HCT116 (cell line): ENCODE measurements at regions not wholly inside any gene's neighbourhood (a gene's known extent, or its start where the extent isn't known, plus 50 kb on each side); places are given as distances from the start of the nearest gene placed in this dataset.

Source experiments
- ATAC-seq: fragments of 200-7000 bp; cut with Tn5 transposase; 2 replicates; pipeline ENCODE4 v1.9.1; 2020; ENCODE audit warnings: mild to moderate bottlenecking, moderate library complexity
- BruUV-seq: library from RNA; stranded (reverse); fragments of 400-500 nt; replicated peaks from 2 replicates; lab custom pipeline; 2021; lab: Mats Ljungman, UMichigan
- CTCF ChIA-PET: fragments of 300-600 bp; sonication (Branson Sonifier 250); formaldehyde crosslinking; loops from one replicate; lab custom pipeline; 2021; ENCODE audit warnings: antibody characterized with exemption; lab: Charles Lee
- POLR2A ChIA-PET: fragments of 300-600, 350-600 bp; sonication (Branson Sonifier 250); formaldehyde crosslinking; loops from one replicate; lab custom pipeline; 2021; ENCODE audit warnings: antibody characterized with exemption; lab: Charles Lee
- RAD21 ChIA-PET, 2 experiments: fragments of 300-600 bp; sonication (Branson Sonifier 250); formaldehyde crosslinking; loops; one replicate each; lab custom pipeline; 2023; ENCODE audit warnings: low total read pairs in 2 of 2; ENCODE audit not compliant: uncharacterized antibody in 2 of 2, unreplicated experiment in 2 of 2, low non-redundant PET in 1 of 2; lab: Charles Lee
- DNase-seq: peaks from one replicate; pipeline ENCODE4 v3.0.0-alpha.2; 2010; ENCODE audit warnings: low read depth, low spot score
- H2AFZ ChIP-seq: fragments of 200-600 bp; shearing (Covaris generic), sonication (generic); 2 replicates; pipeline ENCODE4 v1.6.1; 2017; ENCODE audit warnings: low read depth, mixed run types, mixed read lengths, antibody characterized with exemption, low read length; ENCODE audit not compliant: poor library complexity, severe bottlenecking
- H3K27ac ChIP-seq: 2 replicates; pipeline ENCODE4 v1.5.1; 2012; ENCODE audit warnings: low read depth, low read length
- H3K27me3 ChIP-seq: fragments of 200-600 bp; sonication (generic); 2 replicates; pipeline ENCODE4 v1.6.1; 2016; ENCODE audit warnings: mixed run types, low read length, mixed read lengths; ENCODE audit not compliant: insufficient read depth
- H3K36me3 ChIP-seq, 2 experiments: fragments of 200-500 bp in 1 of 2; fragments of 200-600 bp in 1 of 2; sonication (Bioruptor generic) in 1 of 2; sonication (generic) in 1 of 2; 2 replicates each; pipeline versions ENCODE4 v1.5.1 to v1.6.1; 2014 to 2016; ENCODE audit warnings: low read length in 2 of 2, inconsistent platforms in 1 of 2, mixed read lengths in 1 of 2, mixed run types in 1 of 2; ENCODE audit not compliant: insufficient read depth in 2 of 2, control insufficient read depth in 1 of 2
- H3K4me1 ChIP-seq, 2 experiments: fragments of 200-600 bp in 1 of 2; sonication (generic) in 1 of 2; 2 replicates each; pipeline versions ENCODE4 v1.5.1 to v1.6.1; 2012 to 2017; ENCODE audit warnings: low read length in 2 of 2, inconsistent platforms in 1 of 2, mild to moderate bottlenecking in 1 of 2, mixed read lengths in 1 of 2, mixed run types in 1 of 2, moderate library complexity in 1 of 2; ENCODE audit not compliant: insufficient read depth in 2 of 2, control insufficient read depth in 1 of 2
- H3K4me2 ChIP-seq: fragments of 200-600 bp; sonication (generic); 2 replicates; pipeline ENCODE4 v1.6.1; 2017; ENCODE audit warnings: mixed run types, low read length, mixed read lengths
- H3K4me3 ChIP-seq, 2 experiments: fragments of 200-600 bp in 1 of 2; sonication (generic) in 1 of 2; replicated peaks in 1 of 2; 2 replicates each; pipeline ENCODE4 v1.5.1; 2011 to 2016; ENCODE audit warnings: low read length in 2 of 2, control low read depth in 1 of 2, low read depth in 1 of 2, mild to moderate bottlenecking in 1 of 2, mixed read lengths in 1 of 2, mixed run types in 1 of 2
- H3K79me2 ChIP-seq: fragments of 200-600 bp; sonication (generic); 2 replicates; pipeline ENCODE4 v1.6.1; 2017; ENCODE audit warnings: mild to moderate bottlenecking, mixed run types, low read length, moderate library complexity, mixed read lengths; ENCODE audit not compliant: insufficient read depth
- H3K9ac ChIP-seq: fragments of 200-600 bp; sonication (generic); 2 replicates; pipeline ENCODE4 v1.6.1; 2016; ENCODE audit warnings: low read length, mixed read lengths
- H3K9me2 ChIP-seq: fragments of 200-600 bp; sonication (generic), shearing (Covaris generic); 2 replicates; pipeline ENCODE4 v1.6.1; 2017; ENCODE audit warnings: mixed run types, mild to moderate bottlenecking, moderate library complexity; ENCODE audit not compliant: insufficient read depth
- H3K9me3 ChIP-seq, 2 experiments: fragments of 200-500 bp in 1 of 2; fragments of 200-600 bp in 1 of 2; sonication (Bioruptor generic) in 1 of 2; sonication (generic) in 1 of 2; 2 replicates each; pipeline ENCODE4 v1.6.1; 2014 to 2017; ENCODE audit warnings: low read length in 2 of 2, mixed read lengths in 2 of 2, inconsistent platforms in 1 of 2, low read depth in 1 of 2, mild to moderate bottlenecking in 1 of 2, mixed run types in 1 of 2, moderate library complexity in 1 of 2; ENCODE audit not compliant: control insufficient read depth in 1 of 2, insufficient read depth in 1 of 2
- H4K20me1 ChIP-seq: fragments of 200-600 bp; sonication (generic), shearing (Covaris generic); 2 replicates; pipeline ENCODE4 v1.6.1; 2017; ENCODE audit warnings: mixed run types, mild to moderate bottlenecking, moderate library complexity; ENCODE audit not compliant: insufficient read depth
- CTCF ChIP-seq, 3 experiments: fragments of 200-600 bp in 1 of 3; sonication (generic) in 1 of 3; IDR thresholded peaks in 2 of 3; conservative IDR thresholded peaks in 1 of 3; 2 replicates each; pipeline ENCODE4 v1.5.1; 2012 to 2017; ENCODE audit warnings: low read depth in 2 of 3, low read length in 2 of 3, antibody characterized with exemption in 1 of 3, borderline replicate concordance in 1 of 3, control low read depth in 1 of 3, mild to moderate bottlenecking in 1 of 3, mixed read lengths in 1 of 3, mixed run types in 1 of 3, moderate library complexity in 1 of 3; ENCODE audit not compliant: insufficient read depth in 1 of 3
- ELF1 ChIP-seq: IDR thresholded peaks from 2 replicates; pipeline ENCODE4 v1.6.1; 2012; ENCODE audit warnings: low read depth, borderline replicate concordance
- EZH2 ChIP-seq: fragments of 200-600 bp; sonication (generic); IDR thresholded peaks from 2 replicates; pipeline ENCODE4 v1.6.1; 2017; ENCODE audit warnings: antibody characterized with exemption, mixed run types
- EZH2phosphoT487 ChIP-seq: fragments of 200-600 bp; IDR thresholded peaks from 2 replicates; pipeline ENCODE4 v1.6.1; 2018; ENCODE audit warnings: antibody characterized with exemption, borderline replicate concordance
- FOSL1 ChIP-seq: IDR thresholded peaks from 2 replicates; pipeline ENCODE4 v1.6.1; 2012; ENCODE audit warnings: low read depth
- RAD21 ChIP-seq: IDR thresholded peaks from 2 replicates; pipeline ENCODE4 v1.6.1; 2012; ENCODE audit warnings: low read depth, mild to moderate bottlenecking
- SIN3A ChIP-seq: IDR thresholded peaks from 2 replicates; pipeline ENCODE4 v1.6.1; 2012; ENCODE audit warnings: low read depth
- SP1 ChIP-seq: IDR thresholded peaks from 2 replicates; pipeline ENCODE4 v1.6.1; 2012; ENCODE audit warnings: low read depth
- TCF7L2 ChIP-seq: IDR thresholded peaks from 2 replicates; pipeline ENCODE4 v1.7.0; 2011; ENCODE audit warnings: borderline replicate concordance, inconsistent platforms; ENCODE audit not compliant: insufficient read depth, insufficient read length; ENCODE audit errors: extremely low read depth
- YY1 ChIP-seq: IDR thresholded peaks from 2 replicates; pipeline ENCODE4 v1.6.1; 2011; ENCODE audit warnings: low read length, low read depth, moderate library complexity, mild to moderate bottlenecking; ENCODE audit not compliant: insufficient replicate concordance; ENCODE audit errors: extremely low read depth
- ZFX ChIP-seq: fragments of 450-650 bp; IDR thresholded peaks from 2 replicates; pipeline ENCODE4 v1.6.1; 2017
- intact Hi-C: fragments of 100-400 bp; cut with micrococcal nuclease; formaldehyde crosslinking; loops from 2 replicates; pipeline ENCODE4 v1.10.0; 2022
- TF ChIP-seq, protein P1 (sequence below): IDR thresholded peaks from 2 replicates; pipeline ENCODE4 v1.6.1; 2012

DNA sequence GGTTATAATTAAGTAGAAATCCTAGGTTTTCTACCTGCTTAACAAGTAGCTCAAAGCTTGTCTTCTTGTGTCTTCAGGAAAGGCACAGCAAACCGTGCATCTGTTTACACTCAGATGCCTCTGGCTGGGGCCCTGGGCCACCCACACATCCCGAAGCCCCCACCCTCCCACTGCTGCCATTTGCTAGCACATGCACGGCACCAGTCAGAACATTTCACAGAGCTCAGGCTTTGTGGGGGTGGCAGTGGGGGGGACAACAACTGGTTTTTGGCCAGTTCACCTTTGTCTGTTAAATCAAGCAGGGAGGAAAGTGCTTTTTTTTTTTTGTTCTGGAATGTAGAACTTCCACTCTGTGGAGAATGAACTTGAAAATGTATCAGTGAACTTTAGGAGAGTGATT is 77.7 kb downstream of the LINC00237 start:
- Histone ChIP-seq H3K79me2 (no peaks in the 10 kb centered on the region), H2AFZ (no peak overlapping the region), H3K4me2 (no peak overlapping the region), H3K4me3 (no peak overlapping the region)
- intact Hi-C loops: no loop called here
- BruUV-seq: no TSS peak
- ATAC-seq (no peak), DNase-seq (no peak)
- ChIA-PET POLR2A (no interaction called here), RAD21 (no interaction called here)
- TF ChIP-seq ZFX: no peak
- TF ChIP-seq, protein P1, sequence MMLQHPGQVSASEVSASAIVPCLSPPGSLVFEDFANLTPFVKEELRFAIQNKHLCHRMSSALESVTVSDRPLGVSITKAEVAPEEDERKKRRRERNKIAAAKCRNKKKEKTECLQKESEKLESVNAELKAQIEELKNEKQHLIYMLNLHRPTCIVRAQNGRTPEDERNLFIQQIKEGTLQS: no peak
- no peak for TF ChIP-seq EZH2
- TF ChIP-seq SP1: no peak
- no peak for TF ChIP-seq SIN3A
- TF ChIP-seq EZH2phosphoT487: no peak
- no peak for TF ChIP-seq YY1
- TF ChIP-seq, all 23 proteins: peak for 0
- H4K20me1 ChIP-seq: no peaks in the 10 kb centered on the region
- peaks cover 0 to 8% of the 10 kb centered on the region in 2 experiments; a peak in 2 of 4 replicates for H3K4me1 ChIP-seq
- no peaks in the 10 kb centered on the region for H3K9me3 ChIP-seq
- H3K9ac ChIP-seq: no peak overlapping the region
- H3K27me3 ChIP-seq: no peaks in the 10 kb centered on the region
- no peak overlapping the region for H3K27ac ChIP-seq
- no peaks in the 10 kb centered on the region for H3K36me3 ChIP-seq
- CTCF ChIA-PET: interaction anchor here (1.4 to 1.6 kb wide), 2 partner anchors 20 to 164 kb away, joined by 5 to 11 read pairs; no protein-coding TSS in a partner anchor
- no peaks in the 10 kb centered on the region for H3K9me2 ChIP-seq

DNA sequence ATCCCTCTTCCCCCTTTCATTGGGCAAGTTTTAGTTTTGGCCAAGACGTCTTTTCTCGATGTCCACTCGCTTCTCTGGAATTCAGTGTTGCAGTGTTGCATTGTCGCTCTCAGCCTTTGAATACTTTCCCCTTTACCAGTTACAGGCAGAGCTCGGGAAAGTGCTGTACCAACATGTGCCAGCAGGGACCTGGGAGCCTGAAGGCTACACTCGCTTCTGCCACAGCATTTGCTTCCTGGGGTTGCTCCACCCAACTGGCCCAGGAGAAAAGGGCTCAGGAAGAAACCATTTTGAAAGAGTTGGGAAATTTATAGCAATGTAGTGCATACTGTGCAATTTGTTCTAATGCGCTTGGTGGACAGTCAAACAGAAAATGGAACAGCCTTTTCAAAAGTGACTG is 78.6 kb downstream of the LINC00237 start:
- no peak overlapping the region for H3K4me3 ChIP-seq
- intact Hi-C loops: loop anchor here (1.0 kb wide), 1 partner anchor 99 kb away; the partner anchor contains the start of gene KIZ
- H3K9me3 ChIP-seq: no peaks in the 10 kb centered on the region
- H3K36me3 ChIP-seq: no peaks in the 10 kb centered on the region
- DNase-seq: peak; percentile 54
- H3K4me2 ChIP-seq: peak overlapping the region; percentile 44
- no TSS peak for BruUV-seq
- RAD21 ChIA-PET: no interaction called here
- no peaks in the 10 kb centered on the region for H4K20me1 ChIP-seq
- no peaks in the 10 kb centered on the region for H3K79me2 ChIP-seq
- no peak overlapping the region for H3K27ac ChIP-seq
- H3K27me3 ChIP-seq: no peaks in the 10 kb centered on the region
- H3K9ac ChIP-seq: no peak overlapping the region
- H3K9me2 ChIP-seq: no peaks in the 10 kb centered on the region
- POLR2A ChIA-PET: interaction anchor here (0.7 kb wide), 1 partner anchor 10 kb away, joined by 3 read pairs; no protein-coding TSS in a partner anchor
- CTCF ChIA-PET: interaction anchor here (1.4 to 1.6 kb wide), 2 partner anchors 21 to 163 kb away, joined by 5 to 11 read pairs; no protein-coding TSS in a partner anchor
- peaks cover 0 to 8% of the 10 kb centered on the region in 2 experiments; a peak in 2 of 4 replicates for H3K4me1 ChIP-seq
- no peak for TF ChIP-seq TCF7L2
- no peak for TF ChIP-seq FOSL1
- no peak for TF ChIP-seq ELF1
- peak in 2 of 3 experiments; percentile 52 to 64; a peak in 4 of 6 replicates for TF ChIP-seq CTCF (IDR thresholded peaks at IDR 0.05 in 2 of 3, conservative IDR thresholded peaks at IDR 0.05 in 1 of 3; ENCODE audit: borderline replicate concordance in 1 of 3, insufficient read depth in 1 of 3, low read depth in 2 of 3, low read length in 2 of 3)
- no peak for TF ChIP-seq EZH2phosphoT487
- peak; percentile 9 for TF ChIP-seq RAD21
- TF ChIP-seq SP1: no peak
- TF ChIP-seq, all 23 proteins: peak for 2
- peak overlapping the region; percentile 19 for H2AFZ ChIP-seq
- peak; percentile 100 for ATAC-seq
